SK-N-SH treated with all-trans-retinoic acid at 6 μM for 48 hours (cell line): ENCODE measurements at regions not wholly inside any gene's neighbourhood (a gene's known extent, or its start where the extent isn't known, plus 50 kb on each side); places are given as distances from the start of the nearest gene placed in this dataset.

Experiments used
- ATAC-seq: fragments of 200-7000 bp; cut with Tn5 transposase; 3 replicates; pipeline ENCODE4 v1.9.1; 2020; ENCODE audit warnings: mild to moderate bottlenecking, moderate library complexity
- ARNTL ChIP-seq: fragments of 450-650 bp; formaldehyde crosslinking; IDR thresholded peaks from 2 replicates; pipeline ENCODE4 v1.5.0; 2020; ENCODE audit warnings: low read depth, mild to moderate bottlenecking, moderate library complexity, borderline replicate concordance
- BACH2 ChIP-seq: fragments of 250-450 bp; sonication (Bioruptor Pico); IDR thresholded peaks from 2 replicates; pipeline ENCODE4 v1.9.0; 2021; ENCODE audit warnings: mild to moderate bottlenecking, borderline replicate concordance
- CREB5 ChIP-seq: fragments of 250-450 bp; sonication (Bioruptor Pico); IDR thresholded peaks from 2 replicates; pipeline ENCODE4 v1.5.1; 2020; ENCODE audit warnings: low read depth, mild to moderate bottlenecking, moderate library complexity
- CSDC2 ChIP-seq: fragments of 250-450 bp; sonication (Bioruptor Pico); IDR thresholded peaks from 2 replicates; pipeline ENCODE4 v1.5.0; 2020; ENCODE audit warnings: mild to moderate bottlenecking, moderate library complexity
- ESRRG ChIP-seq: fragments of 250-450 bp; sonication (Bioruptor Pico); IDR thresholded peaks from 2 replicates; pipeline ENCODE4 v1.6.1; 2021; ENCODE audit warnings: mild to moderate bottlenecking
- GLIS3 ChIP-seq: fragments of 250-450 bp; sonication (Bioruptor Pico); IDR thresholded peaks from 2 replicates; pipeline ENCODE4 v1.5.0; 2020; ENCODE audit warnings: mild to moderate bottlenecking, moderate library complexity
- OSR1 ChIP-seq: fragments of 250-450 bp; sonication (Bioruptor Pico); IDR thresholded peaks from 2 replicates; pipeline ENCODE4 v1.8.0; 2022; ENCODE audit warnings: moderate library complexity, mild to moderate bottlenecking, inconsistent platforms
- PATZ1 ChIP-seq: fragments of 250-450 bp; sonication (Bioruptor Pico); IDR thresholded peaks from 2 replicates; pipeline ENCODE4 v1.8.0; 2020; ENCODE audit warnings: mild to moderate bottlenecking, moderate library complexity, borderline replicate concordance
- PPARA ChIP-seq: fragments of 250-450 bp; sonication (Bioruptor Pico); IDR thresholded peaks from 2 replicates; pipeline ENCODE4 v1.5.0; 2020; ENCODE audit warnings: mild to moderate bottlenecking, borderline replicate concordance
- SNAI2 ChIP-seq: fragments of 250-450 bp; sonication (Bioruptor Pico); IDR thresholded peaks from 2 replicates; pipeline ENCODE4 v1.5.0; 2020; ENCODE audit warnings: mild to moderate bottlenecking, moderate library complexity
- TCF4 ChIP-seq: fragments of 250-450 bp; sonication (Bioruptor Pico); IDR thresholded peaks from 2 replicates; pipeline ENCODE4 v1.8.0; 2021; ENCODE audit warnings: mild to moderate bottlenecking, moderate library complexity, borderline replicate concordance
- ZC3H10 ChIP-seq: fragments of 250-450 bp; sonication (Bioruptor Pico); IDR thresholded peaks from 2 replicates; pipeline ENCODE4 v1.5.1; 2021; ENCODE audit warnings: mild to moderate bottlenecking, moderate library complexity
- ZFP3 ChIP-seq: fragments of 250-450 bp; sonication (Bioruptor Pico); IDR thresholded peaks from 2 replicates; pipeline ENCODE4 v1.5.0; 2020; ENCODE audit warnings: mild to moderate bottlenecking, moderate library complexity
- ZFP30 ChIP-seq: fragments of 450-650 bp; formaldehyde crosslinking; IDR thresholded peaks from 2 replicates; pipeline ENCODE4 v1.5.0; 2022; ENCODE audit warnings: mild to moderate bottlenecking, moderate library complexity
- ZNF70 ChIP-seq: fragments of 450-650 bp; formaldehyde crosslinking; IDR thresholded peaks from 2 replicates; pipeline ENCODE4 v1.5.0; 2020; ENCODE audit warnings: mild to moderate bottlenecking, moderate library complexity
- ZNF8 ChIP-seq: fragments of 450-650 bp; formaldehyde crosslinking; IDR thresholded peaks from 2 replicates; pipeline ENCODE4 v1.5.0; 2020; ENCODE audit warnings: mild to moderate bottlenecking, moderate library complexity
- TF ChIP-seq, protein P1 (sequence below): fragments of 250-450 bp; sonication (Bioruptor Pico); IDR thresholded peaks from 2 replicates; pipeline ENCODE4 v1.5.0; 2020; ENCODE audit warnings: mild to moderate bottlenecking, moderate library complexity
- TF ChIP-seq, protein P2 (sequence below): fragments of 250-450 bp; sonication (Bioruptor Pico); IDR thresholded peaks from 2 replicates; pipeline ENCODE4 v1.8.0; 2021; ENCODE audit warnings: low read depth, mild to moderate bottlenecking, moderate library complexity, borderline replicate concordance

DNA sequence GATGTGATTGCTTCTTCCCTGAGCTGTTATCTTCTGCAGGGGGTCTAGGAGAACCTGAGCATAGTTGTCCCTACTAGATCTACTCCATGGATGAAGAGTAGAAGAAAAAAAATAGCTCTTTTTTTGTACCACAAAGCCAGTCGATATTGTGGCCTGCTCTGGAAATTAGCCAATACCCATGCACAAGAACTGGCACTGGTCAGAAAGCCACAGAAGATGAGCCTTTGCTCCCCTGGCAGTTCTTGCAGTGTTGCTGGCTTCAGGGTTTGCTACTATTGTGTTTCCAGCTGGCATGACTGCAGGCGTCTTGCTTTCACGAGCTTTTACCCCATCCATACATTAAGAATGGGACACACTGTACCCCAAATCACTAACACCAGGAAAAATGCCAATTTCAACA lies 547.7 kb upstream of the KLF12 start (continued):
- no peak for TF ChIP-seq ZNF70 (CRISPR knock-in tag)
- no peak for TF ChIP-seq ZNF8 (CRISPR knock-in tag)
- no peak for TF ChIP-seq ZFP30 (CRISPR knock-in tag)
- TF ChIP-seq, protein P1, sequence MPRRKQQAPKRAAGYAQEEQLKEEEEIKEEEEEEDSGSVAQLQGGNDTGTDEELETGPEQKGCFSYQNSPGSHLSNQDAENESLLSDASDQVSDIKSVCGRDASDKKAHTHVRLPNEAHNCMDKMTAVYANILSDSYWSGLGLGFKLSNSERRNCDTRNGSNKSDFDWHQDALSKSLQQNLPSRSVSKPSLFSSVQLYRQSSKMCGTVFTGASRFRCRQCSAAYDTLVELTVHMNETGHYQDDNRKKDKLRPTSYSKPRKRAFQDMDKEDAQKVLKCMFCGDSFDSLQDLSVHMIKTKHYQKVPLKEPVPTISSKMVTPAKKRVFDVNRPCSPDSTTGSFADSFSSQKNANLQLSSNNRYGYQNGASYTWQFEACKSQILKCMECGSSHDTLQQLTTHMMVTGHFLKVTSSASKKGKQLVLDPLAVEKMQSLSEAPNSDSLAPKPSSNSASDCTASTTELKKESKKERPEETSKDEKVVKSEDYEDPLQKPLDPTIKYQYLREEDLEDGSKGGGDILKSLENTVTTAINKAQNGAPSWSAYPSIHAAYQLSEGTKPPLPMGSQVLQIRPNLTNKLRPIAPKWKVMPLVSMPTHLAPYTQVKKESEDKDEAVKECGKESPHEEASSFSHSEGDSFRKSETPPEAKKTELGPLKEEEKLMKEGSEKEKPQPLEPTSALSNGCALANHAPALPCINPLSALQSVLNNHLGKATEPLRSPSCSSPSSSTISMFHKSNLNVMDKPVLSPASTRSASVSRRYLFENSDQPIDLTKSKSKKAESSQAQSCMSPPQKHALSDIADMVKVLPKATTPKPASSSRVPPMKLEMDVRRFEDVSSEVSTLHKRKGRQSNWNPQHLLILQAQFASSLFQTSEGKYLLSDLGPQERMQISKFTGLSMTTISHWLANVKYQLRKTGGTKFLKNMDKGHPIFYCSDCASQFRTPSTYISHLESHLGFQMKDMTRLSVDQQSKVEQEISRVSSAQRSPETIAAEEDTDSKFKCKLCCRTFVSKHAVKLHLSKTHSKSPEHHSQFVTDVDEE (CRISPR knock-in tag): no peak
- no peak for TF ChIP-seq GLIS3 (CRISPR knock-in tag)
- no peak for TF ChIP-seq CREB5 (CRISPR knock-in tag)

GRCh38 chr13:74678308-74678965 lies 544.2 kb upstream of the KLF12 start:
- no peak for TF ChIP-seq OSR1
- TF ChIP-seq TCF4: no peak
- no peak for TF ChIP-seq PPARA (CRISPR knock-in tag)
- no peak for TF ChIP-seq PATZ1 (CRISPR knock-in tag)
- no peak for TF ChIP-seq ESRRG (CRISPR knock-in tag)
- TF ChIP-seq CREB5 (CRISPR knock-in tag): no peak
- TF ChIP-seq ZC3H10 (CRISPR knock-in tag): no peak
- TF ChIP-seq BACH2 (CRISPR knock-in tag): no peak
- ATAC-seq: no peak

GRCh38 chr13:74675972-74676371 lies 541.8 kb upstream of the KLF12 start:
- no peak for ATAC-seq

GRCh38 chr13:74675182-74675581 lies 541.0 kb upstream of the KLF12 start:
- ATAC-seq: no peak; the same call in 2 of the 3 replicates
- TF ChIP-seq, protein P2, sequence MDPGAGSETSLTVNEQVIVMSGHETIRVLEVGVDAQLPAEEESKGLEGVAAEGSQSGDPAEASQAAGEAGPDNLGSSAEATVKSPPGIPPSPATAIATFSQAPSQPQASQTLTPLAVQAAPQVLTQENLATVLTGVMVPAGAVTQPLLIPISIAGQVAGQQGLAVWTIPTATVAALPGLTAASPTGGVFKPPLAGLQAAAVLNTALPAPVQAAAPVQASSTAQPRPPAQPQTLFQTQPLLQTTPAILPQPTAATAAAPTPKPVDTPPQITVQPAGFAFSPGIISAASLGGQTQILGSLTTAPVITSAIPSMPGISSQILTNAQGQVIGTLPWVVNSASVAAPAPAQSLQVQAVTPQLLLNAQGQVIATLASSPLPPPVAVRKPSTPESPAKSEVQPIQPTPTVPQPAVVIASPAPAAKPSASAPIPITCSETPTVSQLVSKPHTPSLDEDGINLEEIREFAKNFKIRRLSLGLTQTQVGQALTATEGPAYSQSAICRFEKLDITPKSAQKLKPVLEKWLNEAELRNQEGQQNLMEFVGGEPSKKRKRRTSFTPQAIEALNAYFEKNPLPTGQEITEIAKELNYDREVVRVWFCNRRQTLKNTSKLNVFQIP (CRISPR knock-in tag): no peak
- no peak for TF ChIP-seq ZFP3 (CRISPR knock-in tag)

More at GRCh38 chr13:74675972-74676371, 541.8 kb upstream of the KLF12 start:
- no peak for TF ChIP-seq ARNTL (CRISPR knock-in tag)

DNA sequence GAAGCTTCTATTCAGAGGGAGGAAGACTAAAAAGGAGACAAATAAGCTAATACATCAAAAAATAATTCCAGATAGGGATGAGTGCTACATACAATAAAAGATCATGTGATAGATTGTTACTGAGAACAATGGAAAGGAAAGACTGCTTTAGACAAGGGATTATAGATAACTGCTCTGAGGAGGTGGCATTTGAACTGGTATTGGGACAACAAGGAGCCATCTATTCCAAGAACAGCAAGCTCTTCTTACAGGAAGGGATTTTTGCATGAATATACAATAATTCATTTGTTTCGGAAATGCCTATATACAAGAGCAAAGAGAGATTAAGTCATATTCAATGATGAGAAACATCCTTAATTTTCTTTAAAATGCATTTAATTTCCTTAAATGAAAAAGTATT lies 540.5 kb upstream of the KLF12 start:
- TF ChIP-seq GLIS3 (CRISPR knock-in tag): no peak
- no peak for TF ChIP-seq SNAI2 (CRISPR knock-in tag)
- TF ChIP-seq CSDC2 (CRISPR knock-in tag): no peak
- ATAC-seq: no peak
